ENCODE measurements at regions not wholly inside any gene's neighbourhood (a gene's known extent, or its start where the extent isn't known, plus 50 kb on each side); places are given as distances from the start of the nearest gene placed in this dataset.

DNA sequence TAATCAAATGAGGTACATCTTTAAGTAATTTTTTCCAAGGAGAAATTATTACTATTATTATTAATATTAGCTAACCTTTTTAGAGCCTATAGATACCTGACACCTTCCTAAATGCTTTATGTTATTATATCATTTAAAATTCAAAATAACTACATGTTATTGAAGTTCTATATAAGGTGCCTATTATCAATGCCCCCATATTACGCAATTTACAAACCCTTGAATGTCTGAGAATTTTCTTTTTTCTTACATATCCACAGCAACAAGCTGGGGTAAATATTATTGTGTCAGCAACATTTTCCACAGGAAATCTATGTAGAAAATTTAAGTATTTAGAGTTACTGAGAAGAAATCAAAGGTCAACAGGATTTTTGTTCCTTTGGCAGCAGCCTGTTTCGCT, 327.3 kb downstream of the NXPE2 start:
- TF ChIP-seq EZH2 (IDR thresholded peaks at IDR 0.05; ENCODE audit: low read length, missing control alignments) = no peak
- TF ChIP-seq, protein P1, sequence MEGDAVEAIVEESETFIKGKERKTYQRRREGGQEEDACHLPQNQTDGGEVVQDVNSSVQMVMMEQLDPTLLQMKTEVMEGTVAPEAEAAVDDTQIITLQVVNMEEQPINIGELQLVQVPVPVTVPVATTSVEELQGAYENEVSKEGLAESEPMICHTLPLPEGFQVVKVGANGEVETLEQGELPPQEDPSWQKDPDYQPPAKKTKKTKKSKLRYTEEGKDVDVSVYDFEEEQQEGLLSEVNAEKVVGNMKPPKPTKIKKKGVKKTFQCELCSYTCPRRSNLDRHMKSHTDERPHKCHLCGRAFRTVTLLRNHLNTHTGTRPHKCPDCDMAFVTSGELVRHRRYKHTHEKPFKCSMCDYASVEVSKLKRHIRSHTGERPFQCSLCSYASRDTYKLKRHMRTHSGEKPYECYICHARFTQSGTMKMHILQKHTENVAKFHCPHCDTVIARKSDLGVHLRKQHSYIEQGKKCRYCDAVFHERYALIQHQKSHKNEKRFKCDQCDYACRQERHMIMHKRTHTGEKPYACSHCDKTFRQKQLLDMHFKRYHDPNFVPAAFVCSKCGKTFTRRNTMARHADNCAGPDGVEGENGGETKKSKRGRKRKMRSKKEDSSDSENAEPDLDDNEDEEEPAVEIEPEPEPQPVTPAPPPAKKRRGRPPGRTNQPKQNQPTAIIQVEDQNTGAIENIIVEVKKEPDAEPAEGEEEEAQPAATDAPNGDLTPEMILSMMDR (conservative IDR thresholded peaks at IDR 0.05 in 1 of 2, IDR thresholded peaks at IDR 0.05 in 1 of 2; ENCODE audit: low read depth in 1 of 2, low read length in 2 of 2) = no peak
